GM21723 (cell line): ENCODE measurements at regions not wholly inside any gene's neighbourhood (a gene's known extent, or its start where the extent isn't known, plus 50 kb on each side); places are given as distances from the start of the nearest gene placed in this dataset.

Source experiments
- ATAC-seq: cut with Tn5 transposase; IDR thresholded peaks from one replicate; pipeline ENCODE4 v1.9.1; 2021; ENCODE audit warnings: mild to moderate bottlenecking, moderate library complexity; ENCODE audit not compliant: unreplicated experiment

DNA sequence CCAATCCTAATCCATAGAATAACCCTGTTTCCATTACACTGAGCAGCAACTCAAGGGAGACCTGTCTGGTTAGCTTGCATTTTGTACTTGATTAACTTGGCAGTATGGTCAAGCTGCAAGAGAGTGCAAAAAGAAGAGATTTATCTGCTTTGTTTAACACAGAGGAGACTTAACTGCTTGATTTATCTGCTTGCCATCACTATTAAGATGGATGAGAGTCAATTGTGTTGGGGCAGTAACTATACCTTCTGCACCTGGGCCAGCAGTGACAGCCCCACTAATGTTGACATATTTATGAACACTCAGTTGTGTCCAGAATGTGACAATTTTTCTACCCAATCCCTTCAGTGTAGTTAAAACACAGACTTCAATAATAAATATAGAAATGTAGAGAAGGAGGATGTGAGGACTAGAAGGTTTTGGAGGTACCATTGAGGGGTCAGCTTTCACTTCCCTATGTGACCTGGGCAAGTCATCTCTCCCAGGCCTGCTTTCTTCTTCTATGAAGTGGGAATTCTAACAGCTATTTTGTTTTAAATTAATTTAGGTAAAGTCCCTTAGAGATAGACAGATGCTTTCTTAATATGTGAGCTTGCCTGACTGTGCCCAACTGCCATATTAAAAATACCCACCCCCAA lies 159.1 kb upstream of the KCNK2 start:
- ATAC-seq: no peak

DNA sequence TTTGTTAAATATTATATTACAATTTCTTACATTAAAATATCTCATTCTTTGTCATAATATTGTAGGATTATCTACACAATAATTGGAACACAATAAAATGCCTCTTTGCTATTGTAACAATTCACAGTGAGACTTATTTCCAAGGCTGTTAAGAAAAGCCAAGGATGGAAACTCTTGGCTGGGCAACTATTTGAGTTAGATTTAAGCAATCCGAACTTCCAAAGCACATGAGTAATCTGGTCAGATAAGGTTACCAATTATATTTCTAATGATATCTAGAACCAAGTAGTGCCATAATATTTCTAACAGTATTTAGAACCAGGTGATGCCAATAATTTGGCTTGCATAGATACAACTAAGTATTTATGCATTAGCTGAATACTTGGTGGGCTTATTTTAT lies 154.7 kb upstream of the KCNK2 start:
- no peak for ATAC-seq

DNA sequence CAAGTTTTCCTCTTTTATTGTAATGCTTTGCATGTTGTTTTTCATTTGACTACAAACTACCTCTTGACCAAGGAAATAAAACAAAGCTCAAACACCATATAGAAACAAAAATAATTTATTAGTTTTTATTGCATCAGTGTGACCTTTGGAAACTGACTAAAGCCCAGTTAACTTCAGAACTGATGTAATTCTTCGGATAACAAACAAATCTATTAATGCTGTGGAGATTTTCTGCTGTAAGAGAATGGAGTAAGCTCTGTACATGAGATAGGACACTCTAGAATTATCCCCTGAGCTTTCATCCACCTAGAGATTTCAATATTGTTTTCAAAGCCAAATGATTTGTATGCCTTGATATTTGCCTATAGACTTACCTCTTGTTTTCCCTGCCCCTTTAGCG lies 154.0 kb upstream of the KCNK2 start:
- ATAC-seq: no peak

DNA sequence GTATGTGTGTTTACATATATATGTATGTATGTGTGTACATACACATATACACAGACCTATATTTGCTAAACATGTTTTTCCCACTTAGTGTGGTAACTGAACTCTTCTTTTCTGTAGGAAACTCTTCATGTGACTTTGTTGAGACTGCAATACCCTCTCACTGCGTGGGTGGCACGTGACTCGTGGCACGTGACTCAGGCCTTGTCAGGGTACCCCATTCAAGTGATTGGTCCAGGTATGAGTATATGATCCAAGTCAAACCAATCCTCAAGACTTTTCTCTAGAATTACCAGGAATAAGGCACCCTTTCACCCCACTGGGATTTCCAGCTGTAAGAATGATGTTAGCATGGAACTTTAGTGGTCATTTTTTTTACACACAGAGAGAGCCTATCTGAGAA lies 149.2 kb upstream of the KCNK2 start:
- no peak for ATAC-seq

DNA sequence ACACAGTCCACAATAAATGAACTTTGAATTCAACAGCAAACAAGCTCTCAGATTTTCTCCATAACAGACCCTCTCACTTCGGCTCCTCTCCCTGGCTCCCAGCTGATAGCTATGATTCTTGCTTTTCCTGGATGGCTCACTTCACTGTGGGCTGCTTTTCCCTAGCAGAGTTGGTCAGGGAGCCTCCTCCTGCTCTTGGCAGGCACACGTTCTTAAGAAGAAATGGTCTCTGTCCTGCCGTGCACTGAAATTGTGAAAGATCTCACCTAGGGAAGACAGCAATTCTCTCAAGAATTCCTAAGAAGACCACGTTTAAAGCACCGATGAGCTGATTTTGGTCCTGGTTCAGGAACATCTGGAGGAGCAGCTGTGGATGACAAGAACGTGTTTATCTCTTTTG lies 148.5 kb upstream of the KCNK2 start:
- no peak for ATAC-seq

DNA sequence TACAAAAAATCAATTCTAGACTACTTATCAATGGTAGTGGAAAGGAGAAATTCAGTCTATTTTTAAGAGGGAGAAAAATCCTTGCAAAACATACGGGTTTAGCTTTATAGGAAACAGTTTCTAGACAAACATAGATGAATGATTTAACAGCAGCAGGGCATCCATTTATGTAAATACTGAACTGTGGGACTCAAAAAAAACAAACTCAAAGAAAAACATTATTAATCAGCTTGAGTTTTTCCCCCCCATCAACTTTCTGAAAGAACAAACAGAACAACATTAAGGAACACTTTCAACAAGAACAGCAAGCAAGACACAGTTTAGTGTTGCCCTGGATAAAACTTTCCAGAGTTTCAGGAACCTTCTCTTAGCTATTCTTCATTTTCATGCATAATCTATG lies 147.3 kb upstream of the KCNK2 start:
- no peak for ATAC-seq

DNA sequence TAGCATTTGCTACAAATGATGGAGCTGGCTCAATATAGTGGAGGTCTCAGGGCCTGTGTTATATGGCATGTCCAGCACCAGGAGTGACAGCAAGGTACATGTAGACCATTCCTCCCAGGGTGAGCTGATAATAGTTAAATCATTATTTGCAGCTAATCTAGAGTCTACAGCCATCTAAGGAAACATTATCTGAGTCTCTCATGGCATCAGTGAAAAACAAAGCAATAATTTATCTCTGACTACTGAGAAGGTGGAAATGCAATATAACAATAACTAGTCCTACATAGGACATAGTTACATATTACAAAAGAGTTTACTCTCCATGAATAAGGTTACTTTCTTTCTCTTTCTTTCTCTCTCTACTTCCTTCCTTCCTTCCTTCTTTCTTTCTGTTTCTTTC lies 143.4 kb upstream of the KCNK2 start:
- no peak for ATAC-seq

DNA sequence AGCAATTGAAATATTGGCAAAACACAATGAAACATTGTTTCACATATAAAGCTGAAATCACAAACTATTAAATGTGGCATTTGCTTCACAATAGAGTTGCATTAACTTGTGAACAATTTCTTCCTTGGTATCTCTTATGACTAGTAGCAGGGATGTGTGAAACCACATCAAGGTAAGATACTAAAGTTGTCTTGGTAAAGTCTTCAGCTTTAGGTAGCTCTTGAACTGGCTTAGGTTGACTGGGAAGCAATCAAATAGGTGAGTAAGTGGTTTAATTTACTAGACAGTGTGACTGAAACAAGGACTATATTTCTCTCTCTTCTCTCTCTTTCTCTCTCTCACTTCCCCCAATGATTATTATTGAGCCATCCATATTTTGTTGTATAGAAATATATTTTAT lies 141.5 kb upstream of the KCNK2 start:
- no peak for ATAC-seq

DNA sequence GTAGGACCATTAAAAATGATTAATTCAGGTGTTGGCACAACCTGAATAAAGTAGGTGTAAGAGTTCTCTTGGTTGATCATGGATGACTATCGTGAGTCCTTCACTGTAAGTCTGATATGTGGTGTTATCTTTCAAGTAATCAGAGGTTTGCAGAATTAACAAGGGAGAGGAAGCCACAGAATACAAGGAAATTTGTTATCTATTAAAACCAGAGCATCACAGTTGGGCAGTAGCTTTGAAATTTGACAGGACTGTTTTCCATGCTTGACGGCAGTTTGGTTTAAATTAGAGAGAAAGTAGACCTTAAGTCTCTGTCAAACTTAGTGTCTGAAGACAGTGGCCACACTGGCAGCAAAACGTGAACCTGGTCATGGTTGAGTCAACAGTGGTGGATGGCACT lies 139.5 kb upstream of the KCNK2 start:
- no peak for ATAC-seq

DNA sequence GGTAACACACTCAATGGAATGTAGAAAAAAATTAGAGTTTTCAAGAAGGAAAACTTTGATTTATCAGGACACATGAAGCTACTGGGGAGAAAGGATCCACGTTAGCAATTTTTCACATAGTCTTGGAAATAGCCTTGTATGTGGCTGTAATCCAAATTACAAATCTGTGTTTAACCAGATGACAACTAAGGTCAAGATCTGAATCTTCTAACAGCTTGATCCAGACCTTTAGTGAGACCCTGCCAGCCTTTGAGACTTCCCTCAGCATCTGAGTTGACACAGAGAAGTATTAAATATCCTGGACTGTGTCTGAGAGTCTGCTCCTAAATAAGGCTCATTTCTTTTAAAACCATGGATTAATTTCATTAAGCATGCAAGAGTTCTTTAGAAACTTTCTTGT lies 135.9 kb upstream of the KCNK2 start:
- no peak for ATAC-seq

DNA sequence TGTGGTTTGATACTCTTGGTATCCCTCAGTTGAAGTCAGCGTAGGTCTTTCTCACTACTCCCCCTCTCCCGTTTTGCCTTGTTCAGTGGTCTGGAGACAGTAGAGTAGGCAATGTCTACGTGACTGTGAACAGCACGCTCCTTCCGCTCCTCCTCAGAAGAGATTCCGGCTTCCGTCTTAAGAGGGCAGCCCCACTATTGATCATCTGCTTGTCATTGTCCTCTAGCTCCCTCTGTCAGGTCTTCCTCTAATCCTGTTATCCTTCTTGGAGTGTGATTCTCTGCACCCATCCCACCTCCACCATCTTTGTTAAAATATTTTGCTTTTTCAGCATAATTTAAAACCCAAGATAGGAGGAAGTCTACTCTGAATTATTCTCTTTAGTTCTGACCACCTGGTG lies 129.9 kb upstream of the KCNK2 start:
- no peak for ATAC-seq

DNA sequence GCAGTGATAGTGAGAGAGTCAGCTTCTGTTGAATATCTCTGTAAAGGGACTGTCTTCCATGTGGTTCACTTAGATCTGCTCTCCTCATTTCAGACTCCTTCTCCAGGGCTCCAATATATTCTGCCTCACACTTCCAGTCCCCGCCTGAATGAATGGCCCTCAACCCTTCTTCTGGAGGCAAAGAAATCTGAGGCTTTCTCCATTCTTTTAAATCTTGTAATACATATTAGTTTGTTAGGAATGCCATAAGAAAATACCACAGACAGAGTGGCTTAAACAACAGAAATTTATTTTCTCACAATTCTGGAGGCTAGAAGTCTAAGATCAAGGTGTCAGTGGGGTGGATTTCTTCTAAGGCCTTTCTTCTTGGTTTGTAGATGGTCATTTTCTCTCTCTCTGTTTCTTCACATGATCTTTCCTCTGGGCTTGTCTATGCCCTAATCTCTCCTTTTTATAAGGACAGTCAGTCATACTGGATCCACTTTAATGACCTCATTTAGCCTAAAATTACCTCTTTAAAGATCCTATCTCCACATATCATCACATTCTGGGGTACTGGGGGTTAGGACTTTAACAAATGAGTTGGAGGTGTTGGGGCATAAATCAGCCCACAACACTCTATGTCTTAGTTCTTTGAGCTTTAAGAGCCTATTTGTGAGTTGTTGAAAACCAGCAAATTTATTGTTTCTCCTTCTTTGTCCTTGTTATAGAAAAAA lies 128.5 kb upstream of the KCNK2 start:
- no peak for ATAC-seq

DNA sequence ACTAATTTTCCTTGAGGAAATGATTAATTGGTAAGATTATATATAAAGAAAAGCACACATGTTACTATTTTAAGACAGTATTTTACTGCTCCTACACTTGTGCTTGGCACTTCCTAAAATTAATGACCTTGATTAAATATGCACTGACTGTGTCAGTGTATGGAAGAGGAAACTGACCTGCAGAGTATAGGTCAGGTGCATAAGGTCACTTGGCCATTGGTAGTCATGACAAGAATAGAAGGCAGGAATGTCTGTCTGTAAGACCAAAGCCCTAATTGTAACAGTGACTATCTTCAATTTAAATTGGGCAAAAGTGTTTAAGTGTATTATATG lies 128.0 kb upstream of the KCNK2 start:
- ATAC-seq: no peak

DNA sequence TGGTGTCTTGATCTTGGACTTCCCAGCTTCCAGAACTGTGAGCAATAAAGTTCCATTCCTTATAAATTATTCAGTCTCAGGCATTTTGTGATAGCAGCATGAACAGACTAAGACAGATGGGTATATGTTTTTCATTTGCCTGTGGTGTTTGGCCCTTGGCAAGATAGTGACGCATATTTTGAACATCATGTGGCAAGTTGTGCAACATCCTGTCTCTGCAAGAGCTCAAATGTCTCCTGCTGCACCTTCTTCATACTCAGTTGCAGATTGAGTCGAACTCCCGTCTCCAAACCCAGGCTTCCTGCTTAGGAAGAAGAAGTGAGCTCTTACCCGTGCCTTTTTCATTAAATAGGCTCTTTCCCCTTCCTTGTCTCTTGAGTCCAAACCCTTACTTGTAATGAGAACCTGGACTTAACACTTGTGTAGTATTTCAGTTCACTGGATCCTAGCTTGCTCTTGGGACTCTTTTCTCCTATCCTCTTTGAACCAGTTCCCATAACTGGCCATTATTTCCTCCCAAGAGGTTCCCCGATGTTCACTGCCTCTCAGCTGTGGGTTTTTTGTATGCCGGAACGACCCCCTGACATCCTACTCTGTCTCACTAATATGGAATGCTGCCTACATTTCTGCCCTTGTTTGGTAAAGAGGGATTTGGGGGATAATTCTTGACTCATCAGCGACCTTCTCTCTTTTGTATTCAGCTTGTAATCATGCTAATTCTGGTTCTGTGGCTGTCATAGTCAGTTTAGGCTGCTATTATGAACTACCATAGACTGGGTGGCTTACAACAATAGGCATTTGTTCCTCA lies 125.0 kb upstream of the KCNK2 start:
- ATAC-seq: no peak

DNA sequence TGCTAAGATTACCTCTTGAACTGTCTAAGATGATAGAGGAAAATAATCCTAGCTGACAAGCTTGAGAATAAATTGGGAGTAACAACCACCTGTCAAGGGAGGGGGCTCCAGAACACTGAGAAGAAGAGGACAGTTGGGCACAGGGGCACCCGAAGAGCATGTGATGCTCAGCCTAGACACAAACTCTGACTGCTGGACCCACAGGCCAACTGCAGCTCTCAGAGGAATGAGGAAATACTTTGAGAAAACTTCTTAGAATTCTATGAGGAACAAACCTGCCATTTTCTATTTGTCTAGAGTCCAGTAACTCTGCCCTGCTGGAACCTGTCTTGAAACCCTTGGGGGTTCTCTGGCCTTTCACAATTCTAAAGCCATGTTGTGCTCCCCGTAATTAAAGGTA lies 124.1 kb upstream of the KCNK2 start:
- ATAC-seq: no peak

DNA sequence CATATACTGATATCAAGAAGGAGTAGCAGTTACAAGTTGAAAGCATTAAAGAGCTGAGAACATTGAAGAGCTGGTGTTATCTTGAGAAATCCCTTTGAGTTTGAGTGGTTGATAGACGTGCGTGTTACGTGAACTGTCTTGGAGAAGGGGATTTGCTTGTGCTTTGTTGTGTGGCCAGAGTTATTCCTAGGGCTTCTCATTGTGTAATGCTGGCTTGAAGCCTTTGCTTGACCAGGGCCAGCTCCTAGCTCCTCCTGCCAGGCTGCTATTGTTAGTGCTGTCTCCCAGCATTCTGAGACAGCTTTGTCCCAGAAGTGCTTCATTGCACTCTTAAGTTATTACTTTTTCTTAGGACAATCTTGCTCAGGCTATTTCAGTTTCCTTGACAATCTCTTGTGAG lies 116.2 kb upstream of the KCNK2 start:
- ATAC-seq: no peak

DNA sequence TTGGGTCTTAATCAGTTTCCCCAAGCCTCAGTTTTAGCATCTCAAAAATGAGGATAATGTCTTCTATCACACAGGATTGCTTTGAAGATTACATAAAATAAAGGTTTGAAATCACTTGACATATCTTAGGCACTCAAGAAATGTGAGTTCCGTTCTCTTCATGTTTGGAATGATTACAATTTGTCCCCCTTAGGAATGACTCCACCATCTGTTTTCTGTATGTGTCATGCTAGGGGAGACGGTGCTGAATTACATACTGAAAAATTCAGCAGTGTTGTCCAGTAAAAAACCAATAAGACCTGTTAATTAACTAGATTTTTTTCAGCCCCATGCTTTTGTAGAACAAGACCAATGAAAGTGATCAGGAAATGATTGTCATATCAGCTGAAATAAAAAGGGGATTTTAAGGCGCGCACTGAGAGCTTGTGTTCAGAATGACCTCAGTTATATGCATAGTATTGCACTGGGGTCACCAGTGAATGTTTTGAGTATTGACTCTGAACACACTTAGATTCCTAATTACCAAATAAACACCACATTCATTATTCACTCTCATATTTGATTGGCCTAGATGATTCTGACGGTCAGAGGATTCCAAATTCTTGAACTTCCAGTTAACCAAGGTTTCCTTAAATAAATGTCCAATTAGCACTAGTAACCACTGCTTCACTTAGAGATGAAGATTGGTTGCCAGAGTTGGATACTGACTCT lies 114.5 kb upstream of the KCNK2 start:
- ATAC-seq: no peak

DNA sequence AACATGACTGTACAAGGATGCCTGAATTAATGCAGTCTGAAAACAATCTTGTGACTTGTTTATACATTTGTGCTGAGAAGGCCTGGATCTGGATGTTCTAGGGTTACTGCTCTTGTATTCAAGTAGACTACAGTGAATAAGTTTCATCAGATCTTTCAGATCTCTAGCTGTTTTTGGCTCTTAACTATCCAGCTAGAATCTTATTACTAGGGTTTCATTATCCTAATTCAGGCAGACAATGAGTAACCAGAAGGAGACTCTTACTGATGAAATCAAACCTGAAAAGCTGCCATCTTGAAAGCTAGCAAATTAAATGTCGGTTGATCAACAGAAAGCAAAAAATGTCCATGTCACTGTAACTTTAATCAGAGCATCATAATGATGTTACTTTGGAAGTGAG lies 112.5 kb upstream of the KCNK2 start:
- no peak for ATAC-seq

DNA sequence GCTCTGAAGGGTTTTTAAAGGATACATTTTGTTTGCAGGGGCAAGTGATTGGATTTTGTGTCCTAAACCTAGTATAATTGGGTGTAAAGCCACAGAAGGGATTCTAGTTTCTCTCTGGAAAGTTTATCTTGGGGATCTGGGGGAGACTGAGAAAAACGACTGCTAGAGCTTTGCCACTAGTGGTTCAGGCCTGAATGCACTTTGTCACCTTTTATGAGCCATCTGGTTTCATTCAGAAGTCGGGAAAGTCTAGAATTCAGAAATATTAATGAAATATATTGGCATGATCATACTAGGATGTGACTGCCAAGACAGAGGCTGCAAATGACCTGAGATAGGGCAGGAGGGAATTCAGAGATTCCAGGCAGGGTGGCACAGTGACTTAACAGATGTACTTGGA lies 111.5 kb upstream of the KCNK2 start:
- ATAC-seq: no peak

DNA sequence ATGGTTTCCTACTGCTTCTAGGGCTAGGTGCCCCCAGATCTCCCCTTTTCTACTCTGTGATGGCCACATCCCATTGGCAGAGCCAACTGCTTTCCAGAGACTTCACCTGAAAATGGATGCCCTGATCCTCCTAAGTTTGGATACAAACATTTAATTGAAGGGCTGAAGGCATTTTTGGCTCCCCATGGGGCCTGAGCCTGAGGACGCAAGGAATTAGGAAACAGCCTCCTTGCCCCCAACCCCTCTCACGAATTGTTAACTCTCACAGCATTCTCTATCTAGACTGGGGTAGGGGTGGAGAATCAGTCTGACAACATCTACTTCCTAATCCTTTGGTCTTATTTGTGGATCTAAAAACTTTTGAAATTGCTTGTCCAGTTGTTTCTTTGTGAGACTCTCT lies 108.5 kb upstream of the KCNK2 start:
- no peak for ATAC-seq

DNA sequence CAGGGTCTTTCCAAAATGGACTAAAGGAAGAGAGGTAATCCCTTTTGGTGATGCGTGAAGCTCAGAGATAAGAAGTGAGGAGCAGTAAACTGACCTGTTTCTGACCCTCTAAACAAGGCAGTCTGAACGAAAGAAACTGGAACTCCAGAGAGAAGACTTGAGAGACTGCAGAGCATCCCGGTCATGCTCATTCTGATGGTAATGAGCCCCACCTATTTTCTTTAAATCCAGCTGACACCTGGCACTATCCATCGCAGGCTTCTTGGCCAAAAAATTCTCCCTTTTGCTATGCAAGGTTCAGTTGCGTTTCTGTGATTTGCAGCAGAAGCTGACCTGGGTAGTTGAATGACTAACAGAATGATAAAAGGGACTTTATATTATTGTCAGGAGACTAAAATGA lies 105.9 kb upstream of the KCNK2 start:
- ATAC-seq: no peak

DNA sequence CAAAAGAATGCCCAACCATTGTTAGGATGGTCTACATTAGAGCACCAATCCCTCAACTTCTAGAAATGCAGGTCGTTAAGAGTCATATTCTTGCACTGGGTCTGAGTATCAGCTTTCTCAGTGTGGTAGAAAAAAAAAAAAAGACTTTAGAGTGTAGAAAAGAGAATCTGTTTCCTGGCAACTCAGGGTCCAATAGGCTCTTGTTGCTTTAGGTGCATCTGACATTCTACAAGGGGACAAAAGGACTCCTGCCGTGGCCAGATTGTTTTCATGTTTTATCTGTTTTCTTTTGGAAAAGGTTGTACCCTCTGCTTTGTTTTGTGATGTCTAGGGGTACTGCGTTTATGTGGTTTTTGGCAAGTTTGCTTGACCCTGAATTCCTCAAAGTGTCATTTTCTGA lies 105.4 kb upstream of the KCNK2 start:
- ATAC-seq: no peak
